ENCODE measurements at regions not wholly inside any gene's neighbourhood (a gene's known extent, or its start where the extent isn't known, plus 50 kb on each side); places are given as distances from the start of the nearest gene placed in this dataset.

GRCh38 chr10:33975481-33975880 lies 641.0 kb upstream of the NRP1 start:
- no peak overlapping the region for H3K9ac ChIP-seq (ENCODE audit: low read depth, low read length)

GRCh38 chr10:33974976-33975478 lies 640.6 kb upstream of the NRP1 start:
- no peak for ATAC-seq (ENCODE audit: insufficient read depth, low read depth)
- Histone ChIP-seq H2AFZ (ENCODE audit: low read depth, low read length) (no peak overlapping the region), H3K9me3 (ENCODE audit: insufficient read depth, low read length, severe bottlenecking) (no peaks in the 10 kb centered on the region)

More at GRCh38 chr10:33975481-33975880, 641.0 kb upstream of the NRP1 start:
- TF ChIP-seq EZH2 (IDR thresholded peaks at IDR 0.05; ENCODE audit: borderline replicate concordance, low read depth, low read length, severe bottlenecking) (no peak), CTCF (IDR thresholded peaks at IDR 0.05; ENCODE audit: borderline replicate concordance, extremely low read depth, low read length, poor library complexity, severe bottlenecking) (no peak)
- Histone ChIP-seq H3K36me3 (ENCODE audit: insufficient read depth, low read length) (no peaks in the 10 kb centered on the region), H3K4me2 (ENCODE audit: insufficient read depth, low read length) (no peak overlapping the region), H3K79me2 (ENCODE audit: insufficient read depth, low read length) (no peaks in the 10 kb centered on the region), H3K4me1 (ENCODE audit: insufficient read depth, low read length) (no peaks in the 10 kb centered on the region), H3K4me3 (ENCODE audit: low read depth in 1 of 2, low read length in 2 of 2) (no peak overlapping the region), H2AFZ (ENCODE audit: low read depth, low read length) (no peak overlapping the region), H3K27ac (ENCODE audit: low read length) (no peak overlapping the region), H3K27me3 (ENCODE audit: insufficient read depth, low read length, poor library complexity) (no peaks in the 10 kb centered on the region), H4K20me1 (ENCODE audit: insufficient read depth, low read length) (no peaks in the 10 kb centered on the region), H3K9me3 (ENCODE audit: insufficient read depth, low read length, severe bottlenecking) (no peaks in the 10 kb centered on the region)
- no peak for ATAC-seq (ENCODE audit: insufficient read depth, low read depth)
- no peak for DNase-seq

GRCh38 chr10:33968983-33969382 lies 634.5 kb upstream of the NRP1 start:
- no peak overlapping the region for H3K4me3 ChIP-seq (ENCODE audit: low read depth in 1 of 2, low read length in 2 of 2)
- no peaks in the 10 kb centered on the region for H4K20me1 ChIP-seq (ENCODE audit: insufficient read depth, low read length)
- H3K27me3 ChIP-seq (ENCODE audit: insufficient read depth, low read length, poor library complexity): no peaks in the 10 kb centered on the region
- H3K36me3 ChIP-seq (ENCODE audit: insufficient read depth, low read length): no peaks in the 10 kb centered on the region
- H3K27ac ChIP-seq (ENCODE audit: low read length): no peak overlapping the region
- no peaks in the 10 kb centered on the region for H3K9me3 ChIP-seq (ENCODE audit: insufficient read depth, low read length, severe bottlenecking)
- no peaks in the 10 kb centered on the region for H3K4me1 ChIP-seq (ENCODE audit: insufficient read depth, low read length)
- H3K79me2 ChIP-seq (ENCODE audit: insufficient read depth, low read length): no peaks in the 10 kb centered on the region
- H3K4me2 ChIP-seq (ENCODE audit: insufficient read depth, low read length): no peak overlapping the region
- no peak for ATAC-seq (ENCODE audit: insufficient read depth, low read depth)
- no peak overlapping the region for H2AFZ ChIP-seq (ENCODE audit: low read depth, low read length)
- no peak overlapping the region for H3K9ac ChIP-seq (ENCODE audit: low read depth, low read length)
- no peak for DNase-seq
- TF ChIP-seq EZH2 (IDR thresholded peaks at IDR 0.05; ENCODE audit: borderline replicate concordance, low read depth, low read length, severe bottlenecking): no peak
- TF ChIP-seq CTCF (IDR thresholded peaks at IDR 0.05; ENCODE audit: borderline replicate concordance, extremely low read depth, low read length, poor library complexity, severe bottlenecking): no peak

More at GRCh38 chr10:33974976-33975478, 640.6 kb upstream of the NRP1 start:
- H4K20me1 ChIP-seq (ENCODE audit: insufficient read depth, low read length): no peaks in the 10 kb centered on the region
- DNase-seq: no peak
- H3K79me2 ChIP-seq (ENCODE audit: insufficient read depth, low read length): no peaks in the 10 kb centered on the region
- H3K27ac ChIP-seq (ENCODE audit: low read length): no peak overlapping the region
- no peak overlapping the region for H3K9ac ChIP-seq (ENCODE audit: low read depth, low read length)
- TF ChIP-seq EZH2 (IDR thresholded peaks at IDR 0.05; ENCODE audit: borderline replicate concordance, low read depth, low read length, severe bottlenecking) (no peak), CTCF (IDR thresholded peaks at IDR 0.05; ENCODE audit: borderline replicate concordance, extremely low read depth, low read length, poor library complexity, severe bottlenecking) (no peak)
- H3K27me3 ChIP-seq (ENCODE audit: insufficient read depth, low read length, poor library complexity): no peaks in the 10 kb centered on the region
- H3K4me3 ChIP-seq (ENCODE audit: low read depth in 1 of 2, low read length in 2 of 2): no peak overlapping the region
- no peaks in the 10 kb centered on the region for H3K4me1 ChIP-seq (ENCODE audit: insufficient read depth, low read length)
- H3K4me2 ChIP-seq (ENCODE audit: insufficient read depth, low read length): no peak overlapping the region
- H3K36me3 ChIP-seq (ENCODE audit: insufficient read depth, low read length): no peaks in the 10 kb centered on the region
